ENCODE measurements at regions not wholly inside any gene's neighbourhood (a gene's known extent, or its start where the extent isn't known, plus 50 kb on each side); places are given as distances from the start of the nearest gene placed in this dataset.

DNA sequence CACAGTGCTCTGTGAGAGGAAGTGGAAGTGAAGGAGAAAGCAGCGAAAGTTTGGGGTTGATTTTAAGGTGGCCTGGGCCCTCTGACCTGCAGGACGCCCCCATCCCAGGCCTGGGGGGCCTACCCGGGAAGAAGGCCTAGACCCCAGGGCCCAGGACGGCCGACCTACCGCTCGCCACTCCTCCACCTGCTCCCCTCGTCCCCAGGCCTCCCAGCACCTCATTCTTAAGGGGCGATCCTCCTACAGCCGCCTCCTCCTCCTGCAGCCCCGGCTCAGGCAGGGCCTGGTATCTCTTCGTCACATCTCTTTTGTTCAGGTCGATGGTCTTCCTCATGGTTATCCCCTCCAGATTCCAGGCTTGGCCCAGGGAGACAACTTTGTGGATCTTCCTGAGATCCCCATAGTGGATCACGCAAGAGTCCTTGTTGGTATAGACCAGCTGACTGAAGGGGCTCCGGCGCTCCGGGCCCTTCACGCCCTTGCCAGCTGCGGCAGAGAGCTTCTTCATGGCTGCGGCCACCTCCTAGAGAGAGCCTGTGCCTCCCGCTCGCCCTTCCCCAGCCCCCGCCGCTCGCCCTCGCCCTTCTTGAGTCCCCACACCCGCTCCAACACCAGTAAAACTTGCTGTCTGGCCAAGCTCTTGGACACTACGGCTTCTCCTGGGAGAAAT is 117.5 kb downstream of the OR13A1 start:
- no peak for DNase-seq (ENCODE audit: low spot score)

DNA sequence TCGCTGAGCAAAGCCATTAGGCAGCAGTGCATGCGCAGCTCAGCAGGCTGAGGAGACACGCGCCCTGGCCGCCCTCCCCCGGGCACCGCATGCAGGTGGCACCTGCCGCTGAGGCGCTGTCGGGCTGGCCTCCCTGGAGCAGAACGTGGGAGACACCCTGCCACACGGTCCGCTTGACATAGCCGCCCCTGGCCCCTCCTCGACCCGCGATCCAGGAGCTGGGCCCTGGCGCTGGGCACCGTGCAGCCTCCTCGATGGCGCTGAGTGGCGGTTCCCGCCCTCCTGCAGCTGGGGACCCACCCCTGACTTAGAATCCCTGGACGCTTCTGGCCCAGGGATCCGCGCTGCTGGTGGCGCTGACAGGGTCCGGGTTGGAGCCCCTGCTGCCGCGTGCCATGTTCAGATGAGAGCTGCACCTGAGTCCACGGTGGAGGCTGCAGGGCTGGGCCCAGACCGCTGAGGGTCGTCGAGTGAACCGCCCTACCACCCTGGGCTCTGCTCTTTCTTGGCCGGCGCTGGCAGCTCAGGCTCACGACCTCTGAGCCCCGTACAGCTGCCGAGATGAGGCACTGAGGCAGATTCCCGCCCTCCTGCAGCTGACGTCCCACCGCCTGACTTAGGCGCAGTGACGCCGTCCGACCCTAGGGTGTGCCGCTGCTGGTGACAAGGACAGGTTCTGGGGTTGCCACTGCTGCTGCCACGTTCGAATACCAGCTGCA is 116.8 kb downstream of the OR13A1 start:
- no peak for DNase-seq (ENCODE audit: low spot score)

DNA sequence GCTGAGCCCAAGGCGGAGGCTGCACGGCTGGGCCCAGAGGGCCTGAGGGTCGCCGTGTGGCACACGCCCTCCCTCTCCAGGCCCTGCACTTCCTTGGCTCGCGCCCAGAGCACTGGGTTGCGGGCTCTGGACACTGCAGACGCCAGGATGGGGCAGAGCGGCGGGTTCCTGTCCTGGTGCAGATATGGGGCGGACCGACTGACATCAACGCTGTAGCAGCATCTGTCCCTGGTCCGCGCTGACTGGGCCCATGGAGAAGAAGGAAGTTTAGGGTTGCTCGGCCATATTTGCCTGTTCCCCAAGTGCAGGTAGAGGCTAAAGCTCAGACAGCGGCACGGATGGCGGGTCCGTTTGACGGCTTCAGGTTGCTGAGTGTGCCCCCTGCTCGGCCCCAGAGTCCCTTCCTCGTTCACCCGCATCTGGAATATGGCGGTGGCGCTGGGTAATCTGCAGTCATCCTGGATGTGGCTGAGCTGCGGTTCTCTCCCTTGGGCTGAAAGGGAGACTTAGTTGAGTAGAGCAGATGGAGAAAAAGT is 116.1 kb downstream of the OR13A1 start:
- DNase-seq (ENCODE audit: low spot score) = no peak

DNA sequence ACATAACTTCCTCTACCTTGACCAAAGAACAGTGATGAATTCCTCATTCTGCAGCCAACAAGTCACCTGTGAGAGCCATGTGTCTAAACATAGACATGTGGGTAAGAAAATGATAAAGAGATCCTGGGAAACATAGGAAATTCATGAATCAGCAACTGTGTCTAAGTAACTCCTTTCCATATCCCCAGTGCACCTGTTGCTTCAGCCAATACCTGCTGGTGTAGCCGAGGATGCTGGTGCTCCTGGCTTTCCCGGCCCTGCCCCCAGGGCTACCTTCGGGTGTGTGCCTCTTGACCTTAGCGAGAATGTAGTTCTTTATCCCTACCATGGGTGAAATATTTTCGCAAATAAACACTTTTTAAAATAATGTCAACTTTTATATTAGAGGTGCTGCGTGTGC is 114.1 kb downstream of the OR13A1 start:
- no peak for DNase-seq (ENCODE audit: low spot score)

DNA sequence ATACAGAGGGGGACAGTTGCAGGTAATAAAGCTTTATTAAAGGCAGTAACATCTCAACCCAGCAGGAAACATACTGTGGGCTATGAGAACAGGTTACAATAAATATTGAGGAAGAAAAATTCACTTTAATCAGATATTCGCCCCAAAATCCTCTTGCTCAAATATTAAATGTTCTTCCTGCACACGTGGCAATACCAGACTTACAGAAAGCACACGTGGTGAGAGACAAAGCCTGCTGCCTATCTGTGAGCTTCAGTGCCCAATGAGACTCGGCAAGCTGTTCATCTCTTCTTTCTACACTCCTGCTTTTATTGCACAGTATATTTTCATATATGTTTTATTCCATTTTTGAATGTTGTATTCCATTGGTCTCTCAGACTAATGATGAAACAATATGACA is 113.2 kb downstream of the OR13A1 start:
- no peak for DNase-seq (ENCODE audit: low spot score)

DNA sequence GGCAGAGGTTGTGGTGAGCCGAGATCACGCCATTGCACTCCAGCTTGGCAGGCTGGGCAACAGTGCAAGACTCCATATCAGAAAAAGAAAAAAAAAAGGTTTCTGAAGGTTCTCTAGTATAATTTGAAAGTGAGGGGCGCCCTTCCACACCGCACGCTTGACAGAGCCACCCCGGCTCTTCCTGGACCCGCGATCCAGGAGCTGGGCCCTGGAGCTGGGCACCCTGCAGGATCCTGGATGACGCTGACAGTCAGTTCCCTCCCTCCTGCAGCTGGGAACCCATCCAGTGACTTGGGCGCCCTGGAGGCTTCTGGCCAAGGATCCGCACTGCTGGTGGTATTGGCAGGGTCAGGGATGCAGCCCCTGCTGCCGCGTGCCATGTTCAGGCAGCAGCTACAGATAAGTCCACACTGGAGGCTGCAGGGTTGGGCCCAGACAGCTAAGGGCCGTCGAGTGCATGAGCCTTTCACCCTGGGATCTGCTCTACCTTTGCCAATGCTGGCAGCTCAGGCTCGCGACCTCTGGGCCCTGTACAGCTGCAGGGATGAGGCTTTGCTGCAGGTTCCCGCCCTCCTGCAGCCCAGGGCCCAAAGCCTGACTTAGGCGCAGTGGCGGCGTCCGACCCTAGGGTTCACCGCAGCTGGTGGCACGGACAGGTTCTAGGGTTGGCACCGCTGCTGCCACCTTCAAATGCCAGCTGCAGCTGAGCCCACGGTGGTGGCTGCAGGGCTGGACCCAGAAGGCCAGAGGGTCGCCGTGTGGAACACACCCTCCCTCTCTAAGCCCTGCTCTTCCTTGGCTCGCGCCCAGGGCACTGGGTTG is 110.2 kb downstream of the OR13A1 start:
- DNase-seq (ENCODE audit: low spot score) = no peak

DNA sequence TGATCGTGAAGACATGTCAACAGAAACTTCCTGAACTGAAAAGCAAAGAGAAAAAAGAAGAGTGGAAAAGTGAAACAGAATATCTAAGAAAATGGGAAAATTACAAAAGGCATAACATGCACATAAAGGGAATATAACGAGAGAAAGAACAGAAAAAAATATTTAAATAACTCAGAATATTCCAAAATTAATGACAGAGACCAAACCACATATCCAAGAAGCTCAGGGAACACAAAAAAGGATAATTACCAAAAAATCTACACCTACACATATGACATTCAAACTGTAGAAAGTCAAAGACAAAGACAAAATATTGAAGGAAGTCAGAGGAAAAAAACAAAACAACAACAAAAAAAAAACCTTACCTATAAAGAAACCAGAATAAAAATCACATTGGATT is 105.5 kb downstream of the OR13A1 start:
- no peak for DNase-seq (ENCODE audit: low spot score)

DNA sequence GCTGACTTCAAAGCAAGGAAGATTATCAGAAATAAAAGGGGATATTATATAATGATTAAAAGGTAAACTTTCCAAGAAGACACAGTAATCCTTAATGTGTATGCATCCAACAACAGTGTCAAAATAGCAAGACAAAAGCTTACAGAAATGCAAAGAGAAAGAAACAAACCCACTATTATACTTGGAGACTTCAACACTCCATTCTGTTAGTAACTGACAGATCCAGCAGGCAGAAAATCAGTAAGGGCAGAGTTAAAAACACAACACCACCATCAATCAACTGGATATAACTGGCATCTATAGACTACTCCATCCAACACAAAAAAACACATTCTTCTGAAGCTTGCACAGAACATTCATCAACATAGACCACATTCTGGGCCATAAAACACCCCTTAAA is 103.8 kb downstream of the OR13A1 start:
- no peak for DNase-seq (ENCODE audit: low spot score)

DNA sequence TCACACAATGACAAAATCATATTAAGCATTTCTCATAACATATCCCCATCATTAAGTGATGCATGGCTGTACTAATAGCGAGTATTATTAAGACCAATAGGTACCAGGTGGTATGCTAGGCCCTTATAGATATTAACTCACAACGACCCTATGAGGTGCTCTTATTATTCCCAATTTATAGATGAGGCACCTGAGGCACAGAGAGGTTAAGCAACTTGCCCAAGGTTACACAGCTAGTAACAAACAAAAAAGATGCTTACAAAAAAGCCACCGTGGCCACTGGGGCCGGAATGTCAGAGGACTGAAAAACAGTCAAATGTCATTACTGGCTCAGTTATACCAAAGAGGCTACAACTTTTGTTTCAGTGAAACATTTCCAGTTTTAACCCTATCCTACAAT is 96.0 kb downstream of the OR13A1 start:
- DNase-seq (ENCODE audit: low spot score) = no peak

DNA sequence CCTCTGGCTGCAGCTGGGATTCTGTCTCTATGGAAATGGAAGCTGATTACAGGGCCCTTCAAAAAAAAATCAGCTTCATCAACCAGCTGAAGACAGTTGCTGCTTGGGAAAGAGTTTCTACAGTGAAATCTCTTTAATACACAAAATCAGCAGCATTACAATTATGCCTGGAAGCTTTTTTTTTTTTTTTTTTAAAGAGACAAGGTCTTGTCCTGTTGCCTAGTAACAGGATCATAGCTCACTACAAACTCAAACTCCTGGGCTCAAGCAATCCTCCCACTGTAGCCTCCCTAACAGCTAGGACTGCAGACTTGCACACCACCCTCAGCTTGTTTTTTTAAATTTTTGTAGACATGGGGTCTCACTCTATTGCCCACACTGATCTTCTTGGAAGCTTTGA is 94.5 kb downstream of the OR13A1 start:
- no peak for DNase-seq (ENCODE audit: low spot score)

DNA sequence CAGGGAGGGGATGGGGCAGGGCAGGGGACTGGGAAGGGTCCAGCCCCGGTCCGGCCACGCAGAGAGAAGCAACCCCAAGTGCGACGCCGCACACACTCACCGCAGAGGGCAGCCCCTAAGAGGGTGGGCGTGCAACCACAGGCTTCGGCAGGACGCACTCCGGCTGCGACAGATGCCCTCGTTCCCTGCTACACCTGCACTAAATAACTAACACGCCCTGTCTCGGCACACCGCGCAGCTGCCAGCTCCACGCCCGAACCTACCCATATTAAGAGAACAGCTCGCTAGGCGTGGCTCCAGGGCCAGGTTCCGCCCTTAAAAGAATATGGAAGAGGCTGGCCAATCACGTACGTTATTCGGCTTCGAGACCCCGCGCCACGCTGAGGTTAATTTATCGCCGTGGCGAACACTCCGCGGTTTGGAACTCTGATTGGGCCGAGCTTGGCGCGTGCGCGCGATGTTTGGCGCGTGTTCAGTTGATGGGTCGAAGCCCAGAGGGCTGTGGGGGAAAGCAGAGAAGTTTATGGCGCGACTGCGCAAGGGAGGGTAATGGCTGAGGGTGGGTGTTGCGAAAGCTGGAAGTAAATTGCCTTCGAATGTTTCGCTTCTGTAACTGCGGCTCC is 91.1 kb downstream of the OR13A1 start:
- DNase-seq (ENCODE audit: low spot score) = no peak

DNA sequence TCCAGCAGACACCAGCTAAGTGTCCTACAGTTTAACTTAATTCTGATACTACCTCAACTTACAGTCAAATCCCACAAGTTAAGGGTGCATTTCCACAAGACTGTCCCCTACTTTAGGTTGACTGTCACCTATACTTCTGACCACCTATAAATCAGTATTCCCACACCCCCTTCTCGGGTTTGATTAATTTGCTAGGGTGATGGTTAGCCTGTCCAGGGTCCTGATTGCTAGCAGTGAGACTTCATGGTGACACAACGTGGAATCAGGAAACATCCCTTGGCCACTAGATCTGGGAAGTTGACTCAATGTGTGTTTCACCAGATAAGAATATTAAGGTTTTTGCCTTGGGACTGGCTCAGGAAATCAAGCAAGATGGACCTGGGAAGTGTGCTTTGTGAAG is 88.4 kb downstream of the OR13A1 start:
- DNase-seq (ENCODE audit: low spot score) = no peak

DNA sequence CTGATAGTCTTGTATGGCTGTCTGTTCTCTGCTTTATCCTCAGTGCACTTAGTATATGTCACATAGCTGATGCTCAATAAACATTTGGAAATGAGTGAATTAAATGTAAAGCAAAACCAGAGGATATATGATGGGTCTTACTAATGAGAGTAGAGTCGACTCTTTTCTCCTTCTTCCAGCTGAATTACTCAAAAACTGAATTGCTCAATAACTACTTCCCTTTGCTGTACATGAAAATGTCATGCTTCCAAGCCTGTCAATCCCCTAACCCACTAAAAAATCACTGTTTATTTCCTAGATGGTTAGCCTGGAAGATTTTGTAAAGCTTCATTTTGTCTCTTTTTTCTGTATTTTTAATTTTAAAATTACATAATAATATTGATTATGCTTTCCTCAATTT is 88.0 kb downstream of the OR13A1 start:
- no peak for DNase-seq (ENCODE audit: low spot score)

DNA sequence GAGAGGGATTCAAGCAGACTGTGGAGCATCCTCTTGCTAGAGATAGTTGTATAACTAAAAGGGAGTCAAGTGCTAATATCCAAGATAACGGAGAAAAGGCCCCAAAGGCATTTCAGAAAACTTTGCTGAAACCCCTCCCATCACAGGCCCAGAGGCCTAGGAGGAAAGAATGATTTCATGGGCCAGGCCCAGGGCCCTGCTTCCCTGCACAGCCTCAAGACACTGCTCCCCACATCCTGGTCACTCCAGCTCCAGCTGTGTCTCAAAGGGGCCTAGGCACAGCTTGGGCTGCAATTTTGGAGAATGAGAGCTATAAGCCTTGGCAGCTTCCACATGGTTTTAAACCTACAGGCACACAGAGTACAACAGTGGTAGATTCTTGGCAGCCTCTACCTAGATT is 85.6 kb downstream of the OR13A1 start:
- no peak for DNase-seq (ENCODE audit: low spot score)

DNA sequence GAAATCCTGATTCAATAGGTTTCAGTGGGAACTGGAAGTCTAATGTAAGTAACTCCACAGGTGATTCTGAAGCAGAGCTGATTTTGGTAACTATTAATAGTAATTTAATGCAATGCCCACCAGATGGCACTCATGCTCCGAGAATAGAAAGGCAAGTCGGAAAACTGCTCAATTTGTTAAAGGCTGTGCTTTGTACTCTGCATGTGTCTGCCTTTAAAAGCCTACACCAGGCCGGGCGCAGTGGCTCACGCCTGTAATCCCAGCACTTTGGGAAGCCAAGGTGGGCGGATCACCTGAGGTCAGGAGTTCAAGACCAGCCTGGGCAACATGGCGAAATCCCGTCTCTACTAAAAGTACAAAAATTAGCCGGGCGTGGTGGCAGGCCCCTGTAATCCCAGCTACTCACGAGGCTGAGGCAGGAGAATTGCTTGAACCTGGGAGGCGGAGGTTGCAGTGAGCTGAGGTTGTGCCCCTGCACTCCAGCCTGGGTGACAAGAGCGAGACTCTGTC is 80.1 kb downstream of the OR13A1 start:
- peak; percentile 81 for DNase-seq (ENCODE audit: low spot score)

DNA sequence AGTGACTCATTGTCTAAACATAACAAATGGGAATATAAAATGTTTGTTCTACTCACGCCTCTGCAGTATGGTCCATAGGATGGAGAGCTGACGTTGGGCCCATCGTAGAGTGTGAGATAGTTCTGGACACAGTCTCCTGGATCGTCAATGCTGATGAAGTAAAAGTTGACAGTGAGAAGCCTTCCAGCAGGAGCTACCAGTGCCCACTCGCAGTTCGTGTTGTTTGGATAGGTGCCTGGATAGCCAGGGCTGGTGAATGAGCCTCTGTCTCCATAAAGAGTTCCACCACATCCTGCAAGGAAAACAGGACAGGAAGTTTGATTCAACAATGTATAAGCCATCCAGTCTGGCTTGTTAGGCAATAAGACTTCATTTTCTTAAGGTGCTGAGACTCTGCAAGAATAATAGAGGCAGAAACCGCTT is 79.6 kb downstream of the OR13A1 start:
- DNase-seq (ENCODE audit: low spot score) = peak; percentile 10

DNA sequence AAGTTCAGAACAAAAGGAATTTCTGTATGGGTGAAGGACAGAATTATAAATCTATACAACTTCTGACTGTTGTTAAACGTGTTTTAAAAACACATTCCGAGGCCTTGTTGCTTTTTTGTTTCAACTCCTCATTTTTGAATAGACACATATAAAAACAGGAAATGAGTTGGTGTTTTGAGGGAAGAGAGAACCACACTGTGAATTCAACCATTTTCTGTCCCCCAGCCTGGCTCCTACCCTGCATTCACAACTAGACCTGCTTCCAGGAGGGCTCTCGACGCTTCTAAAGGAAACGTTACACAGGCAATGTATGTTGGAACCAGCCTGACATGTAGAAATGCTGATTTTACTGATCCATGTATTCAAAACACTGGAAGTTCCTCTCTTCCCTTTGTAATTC is 76.5 kb downstream of the OR13A1 start:
- no peak for DNase-seq (ENCODE audit: low spot score)

DNA sequence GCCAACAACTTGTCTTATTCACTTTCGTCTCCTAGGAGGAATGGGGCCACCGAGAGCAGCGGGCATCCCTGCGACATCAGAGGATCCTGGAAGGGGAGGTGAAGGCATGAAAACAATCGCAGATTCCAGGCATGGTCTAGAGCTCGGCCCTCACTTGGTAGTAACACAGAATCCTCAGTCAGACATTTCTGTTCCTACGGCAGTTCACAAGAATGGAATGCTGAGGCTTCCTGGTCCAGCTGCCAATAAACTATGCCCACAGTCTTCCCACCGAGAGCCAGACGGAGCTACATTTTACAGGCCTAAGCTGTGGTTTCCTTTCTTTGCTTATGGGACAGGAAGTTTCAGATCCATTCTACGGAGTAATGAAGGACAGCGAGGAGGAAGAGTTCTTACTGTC is 75.8 kb downstream of the OR13A1 start:
- DNase-seq (ENCODE audit: low spot score) = no peak

DNA sequence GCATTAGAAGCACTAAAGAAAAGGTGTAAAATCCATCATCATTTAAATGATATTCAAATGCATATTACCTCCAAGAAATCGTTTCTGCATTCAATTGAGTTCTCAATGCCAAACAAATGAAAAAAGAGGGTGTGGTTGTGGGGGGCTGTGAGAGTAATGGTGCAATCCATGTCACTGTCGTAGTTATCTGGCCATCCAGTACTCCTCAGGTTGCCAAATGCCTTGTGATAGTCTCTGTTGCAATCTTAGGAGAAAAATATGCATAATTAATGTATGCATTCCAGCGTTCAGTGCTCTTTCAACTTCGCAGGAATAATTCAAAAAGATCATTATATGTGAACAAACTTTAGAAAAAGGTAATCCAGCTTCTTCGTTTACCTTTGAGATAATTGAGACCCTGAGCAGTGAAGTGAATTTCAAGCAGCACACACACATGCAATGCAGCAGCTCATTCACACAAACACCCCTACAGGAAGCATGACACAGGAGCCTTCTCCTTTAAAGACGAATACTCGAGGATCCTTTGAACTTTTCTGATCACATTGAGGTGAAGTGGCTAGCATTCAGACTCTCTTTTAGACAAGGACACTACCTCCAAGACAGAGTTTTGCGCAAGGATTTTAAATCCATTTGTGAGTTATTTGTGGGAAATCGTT is 73.4 kb downstream of the OR13A1 start:
- DNase-seq (ENCODE audit: low spot score) = no peak

DNA sequence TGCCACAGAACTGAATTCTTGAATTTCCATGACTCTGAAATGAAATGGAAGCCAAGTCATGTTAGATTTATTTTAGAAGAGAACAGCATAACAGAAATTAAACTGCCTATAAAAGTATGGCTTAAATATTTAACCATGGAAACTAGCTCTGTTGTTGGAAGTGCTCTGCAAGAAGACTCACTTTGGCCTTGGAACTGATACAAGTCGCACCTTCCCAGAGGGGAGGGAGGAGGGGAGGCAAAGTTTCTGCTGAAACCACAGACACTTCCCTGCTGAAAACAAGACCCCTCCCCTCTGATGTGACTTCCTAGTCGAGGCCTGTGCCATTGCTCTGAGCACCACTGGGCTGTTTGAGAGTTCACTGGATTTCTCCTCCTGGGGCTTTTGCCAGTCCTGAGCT is 72.1 kb downstream of the OR13A1 start:
- no peak for DNase-seq (ENCODE audit: low spot score)

DNA sequence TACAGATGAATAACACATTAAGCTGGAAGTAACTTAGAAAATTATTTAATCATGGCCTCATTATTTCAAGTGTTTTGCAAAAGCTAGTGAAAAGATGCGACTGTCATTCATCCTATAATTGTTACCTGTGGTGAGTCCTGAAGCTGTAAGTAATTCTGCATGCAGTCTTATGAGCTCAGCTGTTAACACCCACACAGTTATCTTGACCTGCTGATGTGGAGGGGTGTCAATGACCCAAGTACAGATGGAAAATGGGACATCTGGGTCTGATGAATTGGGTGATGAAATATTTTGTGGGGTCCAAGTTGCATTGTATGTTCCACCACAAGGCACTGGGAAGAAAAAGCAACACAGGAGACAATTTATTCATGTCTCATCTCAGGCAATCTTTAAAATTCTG is 68.9 kb downstream of the OR13A1 start:
- DNase-seq (ENCODE audit: low spot score) = no peak

Measured in H4 (cell line).